ENCODE measurements at regions not wholly inside any gene's neighbourhood (a gene's known extent, or its start where the extent isn't known, plus 50 kb on each side); places are given as distances from the start of the nearest gene placed in this dataset.

DNA sequence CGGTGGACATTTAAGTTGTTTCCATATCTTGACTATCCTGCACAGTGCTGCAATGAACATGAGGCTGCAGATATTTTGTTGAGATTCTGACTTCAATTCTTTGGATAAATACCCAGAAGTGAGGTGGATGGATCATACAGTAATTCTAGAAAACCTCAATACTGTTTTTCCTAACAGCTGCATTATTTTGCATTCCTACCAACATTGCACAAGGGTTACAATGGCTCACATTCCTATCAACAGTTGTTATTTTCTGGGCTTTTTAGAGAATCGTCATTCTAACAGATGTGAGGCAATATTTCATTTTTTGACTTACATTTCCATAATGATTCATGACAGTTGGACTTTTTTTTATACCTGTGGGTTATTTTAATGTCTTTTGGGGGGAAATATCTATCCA, 716.9 kb upstream of the ANO3 start:
- H2AFZ ChIP-seq (ENCODE audit: control insufficient read depth, low read length), result no peak overlapping the region
- H3K9me1 ChIP-seq (ENCODE audit: control insufficient read depth, extremely low read depth, insufficient read depth, low read length), result no peaks in the 10 kb centered on the region
- DNase-seq (ENCODE audit: low read depth, low spot score) (no peak), FAIRE-seq (no peak)
- H3K4me3 ChIP-seq (ENCODE audit: control insufficient read depth in 2 of 3, extremely low read depth in 1 of 3, insufficient read depth in 2 of 3, low read depth in 1 of 3, low read length in 3 of 3), result no peak overlapping the region
- no peaks in the 10 kb centered on the region for H4K20me1 ChIP-seq (ENCODE audit: control insufficient read depth, extremely low read depth, insufficient read depth, low read length)
- H3K4me2 ChIP-seq (ENCODE audit: control insufficient read depth, extremely low read depth, insufficient read depth, low read depth, low read length), result no peak overlapping the region
- H3K36me3 ChIP-seq (ENCODE audit: control insufficient read depth in 2 of 2, extremely low read depth in 1 of 2, insufficient read depth in 2 of 2, low read length in 2 of 2), result no peaks in the 10 kb centered on the region
- no peak overlapping the region for H3K27ac ChIP-seq (ENCODE audit: control insufficient read depth, insufficient read depth, low read length)
- no peaks in the 10 kb centered on the region for H3K4me1 ChIP-seq (ENCODE audit: control insufficient read depth, extremely low read depth, insufficient read depth, low read length)
- TF ChIP-seq EZH2 (IDR thresholded peaks at IDR 0.05; ENCODE audit: low read length) (no peak), CTCF (optimal IDR thresholded peaks at IDR 0.05 in 1 of 3, IDR thresholded peaks at IDR 0.05 in 1 of 3, conservative IDR thresholded peaks at IDR 0.05 in 1 of 3; ENCODE audit: extremely low read depth in 1 of 3, insufficient read depth in 2 of 3, low read length in 3 of 3) (no peak)
- H3K79me2 ChIP-seq (ENCODE audit: control insufficient read depth, insufficient read depth, low read length), result no peaks in the 10 kb centered on the region
- H3K9me3 ChIP-seq (ENCODE audit: control insufficient read depth, low read depth, low read length), result no peaks in the 10 kb centered on the region
- H3K27me3 ChIP-seq (ENCODE audit: control insufficient read depth, extremely low read depth, insufficient read depth, low read length), result no peaks in the 10 kb centered on the region
- dilution Hi-C loops (cut with MboI; ENCODE audit: extremely low pct_ligation_motif_present, low sequenced_read_pairs), result no loop called here
- H3K9ac ChIP-seq (ENCODE audit: control insufficient read depth, extremely low read depth, insufficient read depth, low read length), result no peak overlapping the region

DNA sequence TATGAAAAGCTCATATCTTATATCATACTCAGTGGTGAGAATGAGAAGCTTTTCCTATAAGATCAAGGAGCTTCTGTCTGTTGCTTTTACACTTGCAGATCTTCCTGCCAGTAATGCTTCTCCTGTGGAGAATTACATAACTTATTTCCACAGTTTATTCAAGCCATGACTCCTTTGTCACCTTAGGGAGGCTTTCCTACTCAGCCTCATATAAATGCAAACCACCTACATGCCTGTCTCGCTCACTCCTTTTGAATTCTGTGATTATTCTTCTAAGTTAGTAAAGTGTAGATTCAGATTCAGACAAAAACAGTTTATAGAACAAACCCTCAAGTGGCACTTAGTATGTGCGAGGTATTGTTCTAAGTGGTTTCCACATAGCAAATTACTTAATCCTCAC, 716.1 kb upstream of the ANO3 start:
- no peaks in the 10 kb centered on the region for H3K27me3 ChIP-seq (ENCODE audit: control insufficient read depth, extremely low read depth, insufficient read depth, low read length)
- dilution Hi-C loops (cut with MboI; ENCODE audit: extremely low pct_ligation_motif_present, low sequenced_read_pairs), result no loop called here

More for the DNA sequence above, 716.1 kb upstream of the ANO3 start:
- no peaks in the 10 kb centered on the region for H4K20me1 ChIP-seq (ENCODE audit: control insufficient read depth, extremely low read depth, insufficient read depth, low read length)
- H3K4me2 ChIP-seq (ENCODE audit: control insufficient read depth, extremely low read depth, insufficient read depth, low read depth, low read length), result no peak overlapping the region
- H3K4me3 ChIP-seq (ENCODE audit: control insufficient read depth in 2 of 3, extremely low read depth in 1 of 3, insufficient read depth in 2 of 3, low read depth in 1 of 3, low read length in 3 of 3), result no peak overlapping the region
- H3K9me3 ChIP-seq (ENCODE audit: control insufficient read depth, low read depth, low read length), result no peaks in the 10 kb centered on the region
- no peak for FAIRE-seq
- H3K4me1 ChIP-seq (ENCODE audit: control insufficient read depth, extremely low read depth, insufficient read depth, low read length), result no peaks in the 10 kb centered on the region
- H3K9ac ChIP-seq (ENCODE audit: control insufficient read depth, extremely low read depth, insufficient read depth, low read length), result no peak overlapping the region
- H3K79me2 ChIP-seq (ENCODE audit: control insufficient read depth, insufficient read depth, low read length), result no peaks in the 10 kb centered on the region
- DNase-seq (ENCODE audit: low read depth, low spot score), result no peak
- no peaks in the 10 kb centered on the region for H3K9me1 ChIP-seq (ENCODE audit: control insufficient read depth, extremely low read depth, insufficient read depth, low read length)
- H3K36me3 ChIP-seq (ENCODE audit: control insufficient read depth in 2 of 2, extremely low read depth in 1 of 2, insufficient read depth in 2 of 2, low read length in 2 of 2), result no peaks in the 10 kb centered on the region
- TF ChIP-seq CTCF (optimal IDR thresholded peaks at IDR 0.05 in 1 of 3, IDR thresholded peaks at IDR 0.05 in 1 of 3, conservative IDR thresholded peaks at IDR 0.05 in 1 of 3; ENCODE audit: extremely low read depth in 1 of 3, insufficient read depth in 2 of 3, low read length in 3 of 3) (no peak), EZH2 (IDR thresholded peaks at IDR 0.05; ENCODE audit: low read length) (no peak)
- H2AFZ ChIP-seq (ENCODE audit: control insufficient read depth, low read length), result no peak overlapping the region
- H3K27ac ChIP-seq (ENCODE audit: control insufficient read depth, insufficient read depth, low read length), result no peak overlapping the region

Data from keratinocyte (primary cell).